Nephron progenitor cell (in vitro differentiated cells): ENCODE measurements at regions not wholly inside any gene's neighbourhood (a gene's known extent, or its start where the extent isn't known, plus 50 kb on each side); places are given as distances from the start of the nearest gene placed in this dataset.

Experiments
- DNase-seq: peaks from one replicate; pipeline ENCODE4 v3.0.0; 2021
- H3K27ac Mint-ChIP-seq: 2 replicates; pipeline ENCODE4 v1.8.0; 2021; ENCODE audit warnings: mild to moderate bottlenecking, moderate library complexity, mixed read lengths
- H3K27me3 Mint-ChIP-seq: 2 replicates; pipeline ENCODE4 v1.8.0; 2021; ENCODE audit warnings: mild to moderate bottlenecking, low read depth, mixed read lengths; ENCODE audit not compliant: poor library complexity
- H3K36me3 Mint-ChIP-seq: 2 replicates; pipeline ENCODE4 v1.8.0; 2021; ENCODE audit warnings: low read depth, mixed read lengths
- H3K4me1 Mint-ChIP-seq: 2 replicates; pipeline ENCODE4 v1.8.0; 2021; ENCODE audit warnings: mixed read lengths
- H3K4me3 Mint-ChIP-seq: 2 replicates; pipeline ENCODE4 v1.8.0; 2021; ENCODE audit warnings: mild to moderate bottlenecking, moderate library complexity, mixed read lengths
- H3K9me3 Mint-ChIP-seq: 2 replicates; pipeline ENCODE4 v1.8.0; 2021; ENCODE audit warnings: mild to moderate bottlenecking, moderate library complexity, mixed read lengths
- CTCF ChIP-seq: fragments of 200-600 bp; sonication (generic); IDR thresholded peaks from 2 replicates; pipeline ENCODE4 v1.5.0; 2021; ENCODE audit warnings: antibody characterized with exemption

- TF ChIP-seq CTCF = no peak
- no peak overlapping the region for H3K27ac Mint-ChIP-seq
- peaks cover 24% of the 10 kb centered on the region for H3K9me3 Mint-ChIP-seq
- DNase-seq = no peak
- no peaks in the 10 kb centered on the region for H3K36me3 Mint-ChIP-seq
- peaks cover 12% of the 10 kb centered on the region for H3K27me3 Mint-ChIP-seq
- peaks cover 23% of the 10 kb centered on the region for H3K4me1 Mint-ChIP-seq
- H3K4me3 Mint-ChIP-seq = no peak overlapping the region
Measured at GRCh38 chr21:38948377-38949069, 142.8 kb downstream of the ETS2 start.

GRCh38 chr21:38945545-38946245 lies 140.0 kb downstream of the ETS2 start:
- Mint-ChIP-seq H3K36me3 (peaks cover 4% of the 10 kb centered on the region), H3K4me3 (peak overlapping the region; percentile 28), H3K27ac (peak overlapping the region; percentile 79), H3K9me3 (peaks cover 37% of the 10 kb centered on the region), H3K27me3 (peaks cover 18% of the 10 kb centered on the region), H3K4me1 (peaks cover 23% of the 10 kb centered on the region)
- DNase-seq = peak; percentile 42
- no peak for TF ChIP-seq CTCF

- peaks cover 18% of the 10 kb centered on the region for H3K27me3 Mint-ChIP-seq
- DNase-seq = no peak
- H3K9me3 Mint-ChIP-seq = peaks cover 30% of the 10 kb centered on the region
- TF ChIP-seq CTCF = no peak
- H3K4me3 Mint-ChIP-seq = no peak overlapping the region
- H3K4me1 Mint-ChIP-seq = peaks cover 23% of the 10 kb centered on the region
- H3K36me3 Mint-ChIP-seq = peaks cover 4% of the 10 kb centered on the region
- H3K27ac Mint-ChIP-seq = peak overlapping the region; percentile 79
Measured at GRCh38 chr21:38944903-38945302, 139.2 kb downstream of the ETS2 start.

GRCh38 chr21:38944402-38944801 lies 138.7 kb downstream of the ETS2 start:
- Mint-ChIP-seq H3K4me1 (peaks cover 23% of the 10 kb centered on the region), H3K4me3 (no peak overlapping the region), H3K36me3 (peaks cover 4% of the 10 kb centered on the region), H3K9me3 (peaks cover 25% of the 10 kb centered on the region), H3K27me3 (peaks cover 18% of the 10 kb centered on the region), H3K27ac (no peak overlapping the region)
- no peak for TF ChIP-seq CTCF
- no peak for DNase-seq

GRCh38 chr21:38942748-38943211 lies 137.1 kb downstream of the ETS2 start:
- Mint-ChIP-seq H3K9me3 (peaks cover 22% of the 10 kb centered on the region), H3K4me3 (no peak overlapping the region), H3K4me1 (peaks cover 31% of the 10 kb centered on the region), H3K27me3 (peaks cover 12% of the 10 kb centered on the region), H3K27ac (no peak overlapping the region), H3K36me3 (peaks cover 4% of the 10 kb centered on the region)
- TF ChIP-seq CTCF = no peak
- DNase-seq = no peak
